Gastroesophageal sphincter (tissue), 3 donors: ENCODE measurements at regions not wholly inside any gene's neighbourhood (a gene's known extent, or its start where the extent isn't known, plus 50 kb on each side); places are given as distances from the start of the nearest gene placed in this dataset.
A peak's percentile ranks its signal among the peaks of the same experiment; 100 is the strongest.

Experiments
- CTCF ChIP-seq, 4 experiments: fragments of 200-600 bp in 2 of 4; fragments of 450-650 bp in 2 of 4; sonication (generic) in 1 of 4; IDR thresholded peaks; one replicate each; pipeline ENCODE4 v1.5.1; 2017 to 2019; ENCODE audit warnings: antibody characterized with exemption in 4 of 4, mild to moderate bottlenecking in 2 of 4, moderate library complexity in 2 of 4
- EP300 ChIP-seq: sonication (generic); formaldehyde crosslinking; IDR thresholded peaks from one replicate; pipeline ENCODE4 v1.6.1; 2017; ENCODE audit warnings: antibody characterized with exemption, mild to moderate bottlenecking
- POLR2A ChIP-seq, 2 donors: fragments of 450-650 bp; IDR thresholded peaks; one replicate each; pipeline ENCODE4 v1.6.1; 2017; ENCODE audit warnings: antibody characterized with exemption in 2 of 2, mild to moderate bottlenecking in 2 of 2, moderate library complexity in 1 of 2
- POLR2AphosphoS5 ChIP-seq: sonication (generic); formaldehyde crosslinking; IDR thresholded peaks from one replicate; pipeline ENCODE4 v1.6.1; 2017; ENCODE audit warnings: antibody characterized with exemption

GRCh38 chr13:33349288-33349985, 63.9 kb upstream of the STARD13 start:
- TF ChIP-seq CTCF (IDR thresholded peaks at IDR 0.05) = peak in 1 of 4 experiments; percentile 33
- TF ChIP-seq EP300 = no peak
- no peak for TF ChIP-seq POLR2A (IDR thresholded peaks at IDR 0.05)
- no peak for TF ChIP-seq POLR2AphosphoS5
